ENCODE measurements at regions not wholly inside any gene's neighbourhood (a gene's known extent, or its start where the extent isn't known, plus 50 kb on each side); places are given as distances from the start of the nearest gene placed in this dataset.

DNA sequence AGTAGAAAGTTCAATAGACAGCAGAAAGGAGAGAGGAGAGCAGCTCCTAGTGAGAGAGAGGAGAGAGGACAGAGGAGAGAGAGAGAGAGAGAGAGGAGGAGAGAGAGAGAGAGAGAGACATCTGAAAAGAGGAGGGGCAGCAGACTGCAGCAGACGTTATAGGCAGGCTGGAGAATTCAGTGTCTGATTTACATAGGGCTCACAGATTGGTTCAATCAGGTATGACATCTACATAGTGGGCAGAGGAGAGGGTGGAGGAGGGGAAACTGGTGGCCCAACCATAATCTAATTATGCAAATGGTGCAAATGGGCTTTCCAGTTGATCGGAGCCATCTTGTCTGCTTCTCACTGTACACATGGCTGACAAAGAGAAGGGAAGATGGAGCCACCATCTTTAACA lies 221.3 kb upstream of the TRPC4 start:
- DNase-seq (ENCODE audit: low spot score) = no peak
- 39% methylated on average over 2 of the region's 2 CpGs for WGBS (ENCODE audit: low lambda C conversion rate, missing lambda C conversion rate)
- TF ChIP-seq EZH2phosphoT487 (IDR thresholded peaks at IDR 0.05; ENCODE audit: low read depth, severe bottlenecking, unreplicated experiment) (no peak), EZH2 (IDR thresholded peaks at IDR 0.05; ENCODE audit: borderline replicate concordance) (no peak)
- TF ChIP-seq, protein P1, sequence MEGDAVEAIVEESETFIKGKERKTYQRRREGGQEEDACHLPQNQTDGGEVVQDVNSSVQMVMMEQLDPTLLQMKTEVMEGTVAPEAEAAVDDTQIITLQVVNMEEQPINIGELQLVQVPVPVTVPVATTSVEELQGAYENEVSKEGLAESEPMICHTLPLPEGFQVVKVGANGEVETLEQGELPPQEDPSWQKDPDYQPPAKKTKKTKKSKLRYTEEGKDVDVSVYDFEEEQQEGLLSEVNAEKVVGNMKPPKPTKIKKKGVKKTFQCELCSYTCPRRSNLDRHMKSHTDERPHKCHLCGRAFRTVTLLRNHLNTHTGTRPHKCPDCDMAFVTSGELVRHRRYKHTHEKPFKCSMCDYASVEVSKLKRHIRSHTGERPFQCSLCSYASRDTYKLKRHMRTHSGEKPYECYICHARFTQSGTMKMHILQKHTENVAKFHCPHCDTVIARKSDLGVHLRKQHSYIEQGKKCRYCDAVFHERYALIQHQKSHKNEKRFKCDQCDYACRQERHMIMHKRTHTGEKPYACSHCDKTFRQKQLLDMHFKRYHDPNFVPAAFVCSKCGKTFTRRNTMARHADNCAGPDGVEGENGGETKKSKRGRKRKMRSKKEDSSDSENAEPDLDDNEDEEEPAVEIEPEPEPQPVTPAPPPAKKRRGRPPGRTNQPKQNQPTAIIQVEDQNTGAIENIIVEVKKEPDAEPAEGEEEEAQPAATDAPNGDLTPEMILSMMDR (IDR thresholded peaks at IDR 0.05; ENCODE audit: poor library complexity) = no peak
- Histone ChIP-seq H3K79me2 (no peaks in the 10 kb centered on the region), H3K4me1 (ENCODE audit: insufficient read depth) (no peaks in the 10 kb centered on the region), H3K27ac (no peak overlapping the region), H4K20me1 (ENCODE audit: insufficient read depth, poor library complexity, severe bottlenecking) (no peaks in the 10 kb centered on the region), H3K27me3 (no peaks in the 10 kb centered on the region), H3K9me3 (ENCODE audit: low read depth) (no peaks in the 10 kb centered on the region), H3K36me3 (replicated peaks; ENCODE audit: insufficient read depth, low read depth) (no peaks in the 10 kb centered on the region), H3K4me2 (no peak overlapping the region), H3K9me2 (replicated peaks; ENCODE audit: insufficient read depth) (no peaks in the 10 kb centered on the region), H2AFZ (no peak overlapping the region), H3K4me3 (no peak overlapping the region)

DNA sequence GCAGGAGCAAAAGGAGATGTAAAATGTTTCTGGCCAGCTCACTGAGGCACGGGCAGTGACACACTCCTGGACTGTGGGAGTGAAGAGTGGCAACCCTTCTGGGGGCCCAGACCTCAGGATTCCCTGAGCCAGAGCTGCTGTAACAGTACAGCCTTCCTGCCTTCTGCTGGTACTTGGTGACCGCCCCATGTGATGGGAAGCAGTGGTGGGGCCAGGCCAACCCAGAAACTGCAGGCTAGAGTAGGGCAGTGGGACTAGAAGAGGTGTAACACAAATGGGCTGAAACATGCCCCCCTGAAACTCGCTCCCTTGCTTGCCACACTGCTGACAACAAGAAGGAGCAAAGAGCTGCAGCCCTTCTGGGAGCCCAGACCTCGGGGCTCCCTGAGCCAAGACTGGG lies 217.1 kb upstream of the TRPC4 start:
- Histone ChIP-seq H3K27ac (no peak overlapping the region), H3K9me2 (replicated peaks; ENCODE audit: insufficient read depth) (no peaks in the 10 kb centered on the region), H3K27me3 (no peaks in the 10 kb centered on the region), H2AFZ (no peak overlapping the region), H4K20me1 (ENCODE audit: insufficient read depth, poor library complexity, severe bottlenecking) (no peaks in the 10 kb centered on the region), H3K4me1 (ENCODE audit: insufficient read depth) (no peaks in the 10 kb centered on the region), H3K9me3 (ENCODE audit: low read depth) (no peaks in the 10 kb centered on the region), H3K4me2 (no peak overlapping the region), H3K36me3 (replicated peaks; ENCODE audit: insufficient read depth, low read depth) (no peaks in the 10 kb centered on the region), H3K4me3 (no peak overlapping the region), H3K79me2 (no peaks in the 10 kb centered on the region)
- WGBS (ENCODE audit: low lambda C conversion rate, missing lambda C conversion rate) = 93% methylated on average over 4 of the region's 4 CpGs
- DNase-seq (ENCODE audit: low spot score) = no peak
- TF ChIP-seq EZH2phosphoT487 (IDR thresholded peaks at IDR 0.05; ENCODE audit: low read depth, severe bottlenecking, unreplicated experiment) = no peak
- TF ChIP-seq EZH2 (IDR thresholded peaks at IDR 0.05; ENCODE audit: borderline replicate concordance) = no peak
- TF ChIP-seq, protein P1 (IDR thresholded peaks at IDR 0.05; ENCODE audit: poor library complexity) = no peak

DNA sequence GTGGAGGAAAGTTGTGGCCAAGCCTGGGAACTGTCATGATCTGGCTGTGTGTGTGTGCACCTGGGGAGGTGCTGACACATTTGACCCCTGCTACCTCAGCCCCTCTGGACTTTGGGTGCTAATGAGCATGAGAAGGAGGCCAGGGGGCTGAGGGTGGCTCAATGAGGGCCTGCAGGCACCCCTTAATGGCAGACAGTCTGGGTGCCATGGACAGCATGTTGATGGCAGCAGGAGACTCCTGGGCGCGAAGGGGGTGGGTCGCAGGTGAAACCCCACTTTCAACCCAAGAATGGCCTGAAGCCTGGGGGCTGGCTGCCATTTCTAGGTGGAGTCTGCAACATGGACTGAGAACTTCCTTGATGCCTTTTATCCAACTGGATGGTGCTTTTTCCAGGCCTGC lies 216.4 kb upstream of the TRPC4 start:
- Histone ChIP-seq H2AFZ (no peak overlapping the region), H3K27me3 (no peaks in the 10 kb centered on the region), H4K20me1 (ENCODE audit: insufficient read depth, poor library complexity, severe bottlenecking) (no peaks in the 10 kb centered on the region), H3K4me3 (no peak overlapping the region), H3K36me3 (replicated peaks; ENCODE audit: insufficient read depth, low read depth) (no peaks in the 10 kb centered on the region), H3K9me2 (replicated peaks; ENCODE audit: insufficient read depth) (no peaks in the 10 kb centered on the region), H3K4me1 (ENCODE audit: insufficient read depth) (no peaks in the 10 kb centered on the region), H3K4me2 (no peak overlapping the region), H3K79me2 (no peaks in the 10 kb centered on the region), H3K27ac (no peak overlapping the region), H3K9me3 (ENCODE audit: low read depth) (no peaks in the 10 kb centered on the region)
- TF ChIP-seq, protein P1 (IDR thresholded peaks at IDR 0.05; ENCODE audit: poor library complexity) = no peak
- TF ChIP-seq EZH2phosphoT487 (IDR thresholded peaks at IDR 0.05; ENCODE audit: low read depth, severe bottlenecking, unreplicated experiment) (no peak), EZH2 (IDR thresholded peaks at IDR 0.05; ENCODE audit: borderline replicate concordance) (no peak)
- no peak for DNase-seq (ENCODE audit: low spot score)
- WGBS (ENCODE audit: low lambda C conversion rate, missing lambda C conversion rate) = 100% methylated on average over 3 of the region's 3 CpGs

DNA sequence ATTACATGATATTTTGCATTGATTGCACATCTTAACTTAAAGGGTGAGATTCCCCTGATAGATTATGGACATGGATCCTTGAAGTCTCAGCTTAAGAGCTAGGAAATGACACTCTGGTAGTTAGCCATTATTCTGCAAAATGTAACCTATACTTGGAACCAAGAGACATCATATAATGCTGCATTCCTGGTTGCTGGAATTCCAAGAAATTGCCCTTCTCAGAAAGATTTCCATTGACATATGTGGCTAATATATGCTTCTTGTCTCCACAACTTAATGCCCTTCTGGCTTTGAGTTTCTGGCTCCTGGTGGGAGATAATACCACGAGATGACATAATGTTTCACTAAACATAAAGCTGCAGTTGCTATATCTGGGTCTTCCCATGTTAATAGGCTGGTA lies 204.4 kb upstream of the TRPC4 start:
- Histone ChIP-seq H3K4me2 (no peak overlapping the region), H3K9me3 (ENCODE audit: low read depth) (no peaks in the 10 kb centered on the region), H3K36me3 (replicated peaks; ENCODE audit: insufficient read depth, low read depth) (no peaks in the 10 kb centered on the region), H4K20me1 (ENCODE audit: insufficient read depth, poor library complexity, severe bottlenecking) (no peaks in the 10 kb centered on the region), H3K27ac (no peak overlapping the region), H3K79me2 (no peaks in the 10 kb centered on the region), H3K9me2 (replicated peaks; ENCODE audit: insufficient read depth) (no peaks in the 10 kb centered on the region), H3K4me3 (no peak overlapping the region), H3K27me3 (no peaks in the 10 kb centered on the region), H2AFZ (no peak overlapping the region), H3K4me1 (ENCODE audit: insufficient read depth) (no peaks in the 10 kb centered on the region)
- 74% methylated on average over 1 of the region's 1 CpG for WGBS (ENCODE audit: low lambda C conversion rate, missing lambda C conversion rate)
- DNase-seq (ENCODE audit: low spot score) = no peak
- TF ChIP-seq EZH2 (IDR thresholded peaks at IDR 0.05; ENCODE audit: borderline replicate concordance) = no peak
- TF ChIP-seq, protein P1 (IDR thresholded peaks at IDR 0.05; ENCODE audit: poor library complexity) = no peak
- no peak for TF ChIP-seq EZH2phosphoT487 (IDR thresholded peaks at IDR 0.05; ENCODE audit: low read depth, severe bottlenecking, unreplicated experiment)
